IMR-90 (cell line): ENCODE measurements at regions not wholly inside any gene's neighbourhood (a gene's known extent, or its start where the extent isn't known, plus 50 kb on each side); places are given as distances from the start of the nearest gene placed in this dataset.

Source experiments
- POLR2A ChIP-seq: IDR thresholded peaks from 2 replicates; pipeline ENCODE4 v1.6.1; 2012; ENCODE audit warnings: mild to moderate bottlenecking, low read depth, low read length
- RAD21 ChIP-seq: IDR thresholded peaks from 2 replicates; pipeline ENCODE4 v1.6.1; 2012; ENCODE audit warnings: low read length, improper control_type of control experiment
- SMC3 ChIP-seq: fragments of 150-350 bp; IDR thresholded peaks from 2 replicates; pipeline ENCODE4 v1.6.1; 2016; ENCODE audit warnings: low read depth, mild to moderate bottlenecking, antibody characterized with exemption, low read length, moderate library complexity
- TF ChIP-seq, protein P1 (sequence below): conservative IDR thresholded peaks from 2 replicates; pipeline ENCODE4 v1.5.1; 2012; ENCODE audit warnings: mild to moderate bottlenecking, low read depth, low read length, improper control_type of control experiment
- TF ChIP-seq, protein P2 (sequence below): fragments of 150-350 bp; IDR thresholded peaks from 2 replicates; pipeline ENCODE4 v1.6.1; 2016; ENCODE audit warnings: low read depth, mild to moderate bottlenecking, low read length, moderate library complexity, borderline replicate concordance

DNA sequence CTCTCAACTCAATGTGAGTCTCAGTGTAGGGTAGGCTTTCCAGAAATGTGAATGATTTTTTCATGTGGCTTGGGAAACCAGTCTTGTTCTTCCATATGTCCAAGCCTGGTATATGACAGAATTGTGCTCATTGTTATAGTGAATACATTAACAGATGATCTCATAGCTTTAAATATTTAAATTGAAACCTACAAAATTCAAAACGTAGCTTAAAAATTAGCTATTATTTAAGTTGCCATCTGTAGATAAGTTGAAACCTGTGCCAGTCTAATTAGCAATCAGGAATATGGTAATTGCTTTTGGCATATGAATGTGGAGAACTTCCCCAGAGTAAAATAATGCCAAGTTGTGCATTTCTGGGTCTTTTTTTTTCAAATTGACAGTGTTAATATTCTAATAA is 891.6 kb upstream of the SEL1L start:
- TF ChIP-seq, protein P1, sequence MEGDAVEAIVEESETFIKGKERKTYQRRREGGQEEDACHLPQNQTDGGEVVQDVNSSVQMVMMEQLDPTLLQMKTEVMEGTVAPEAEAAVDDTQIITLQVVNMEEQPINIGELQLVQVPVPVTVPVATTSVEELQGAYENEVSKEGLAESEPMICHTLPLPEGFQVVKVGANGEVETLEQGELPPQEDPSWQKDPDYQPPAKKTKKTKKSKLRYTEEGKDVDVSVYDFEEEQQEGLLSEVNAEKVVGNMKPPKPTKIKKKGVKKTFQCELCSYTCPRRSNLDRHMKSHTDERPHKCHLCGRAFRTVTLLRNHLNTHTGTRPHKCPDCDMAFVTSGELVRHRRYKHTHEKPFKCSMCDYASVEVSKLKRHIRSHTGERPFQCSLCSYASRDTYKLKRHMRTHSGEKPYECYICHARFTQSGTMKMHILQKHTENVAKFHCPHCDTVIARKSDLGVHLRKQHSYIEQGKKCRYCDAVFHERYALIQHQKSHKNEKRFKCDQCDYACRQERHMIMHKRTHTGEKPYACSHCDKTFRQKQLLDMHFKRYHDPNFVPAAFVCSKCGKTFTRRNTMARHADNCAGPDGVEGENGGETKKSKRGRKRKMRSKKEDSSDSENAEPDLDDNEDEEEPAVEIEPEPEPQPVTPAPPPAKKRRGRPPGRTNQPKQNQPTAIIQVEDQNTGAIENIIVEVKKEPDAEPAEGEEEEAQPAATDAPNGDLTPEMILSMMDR, result no peak
- TF ChIP-seq RAD21 (no peak), POLR2A (no peak), SMC3 (no peak)
- TF ChIP-seq, protein P2, sequence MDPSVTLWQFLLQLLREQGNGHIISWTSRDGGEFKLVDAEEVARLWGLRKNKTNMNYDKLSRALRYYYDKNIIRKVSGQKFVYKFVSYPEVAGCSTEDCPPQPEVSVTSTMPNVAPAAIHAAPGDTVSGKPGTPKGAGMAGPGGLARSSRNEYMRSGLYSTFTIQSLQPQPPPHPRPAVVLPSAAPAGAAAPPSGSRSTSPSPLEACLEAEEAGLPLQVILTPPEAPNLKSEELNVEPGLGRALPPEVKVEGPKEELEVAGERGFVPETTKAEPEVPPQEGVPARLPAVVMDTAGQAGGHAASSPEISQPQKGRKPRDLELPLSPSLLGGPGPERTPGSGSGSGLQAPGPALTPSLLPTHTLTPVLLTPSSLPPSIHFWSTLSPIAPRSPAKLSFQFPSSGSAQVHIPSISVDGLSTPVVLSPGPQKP, result no peak
